GM19023 (cell line): ENCODE measurements at regions not wholly inside any gene's neighbourhood (a gene's known extent, or its start where the extent isn't known, plus 50 kb on each side); places are given as distances from the start of the nearest gene placed in this dataset.

Experiments
- ATAC-seq: cut with Tn5 transposase; IDR thresholded peaks from one replicate; pipeline ENCODE4 v1.9.1; 2021; ENCODE audit warnings: mild to moderate bottlenecking, moderate library complexity; ENCODE audit not compliant: unreplicated experiment

DNA sequence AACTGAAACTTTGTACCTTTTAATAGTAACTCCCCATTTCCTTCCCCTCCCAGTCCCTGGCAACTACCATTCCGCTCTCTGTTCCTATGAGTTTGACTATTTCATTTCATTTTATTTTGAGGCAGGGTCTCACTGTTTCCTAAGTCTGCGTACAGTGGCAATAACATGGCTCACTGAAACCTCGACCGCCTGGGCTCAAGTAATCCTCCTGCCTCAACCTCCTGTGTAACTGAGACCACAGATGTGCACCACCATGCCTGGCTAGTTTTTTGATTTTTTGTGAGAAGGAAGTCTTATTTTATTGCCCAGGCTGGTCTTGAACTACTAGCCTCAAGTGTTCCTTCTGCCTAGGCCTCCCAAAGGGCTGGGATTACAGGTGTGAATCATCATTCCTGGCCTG, 808.1 kb downstream of the CDH11 start:
- no peak for ATAC-seq

DNA sequence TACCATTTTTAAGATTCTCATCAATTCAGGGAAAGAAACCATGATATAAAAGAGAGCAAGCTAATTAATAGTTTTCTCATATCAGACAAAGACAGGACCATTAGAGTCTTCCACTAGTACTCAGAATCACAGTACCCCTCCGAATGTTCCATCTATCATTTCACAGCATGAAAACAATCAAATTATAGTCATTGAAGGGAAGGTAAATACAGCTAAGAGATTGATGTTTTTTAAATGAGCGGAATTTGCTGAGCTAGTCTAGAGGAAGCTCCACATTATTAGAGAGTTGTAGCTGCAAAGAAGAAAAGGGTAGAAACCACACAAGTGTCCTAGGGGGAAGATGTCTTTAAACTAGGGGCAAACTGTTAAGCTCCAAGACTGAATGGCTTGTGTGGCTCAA, 808.9 kb downstream of the CDH11 start:
- ATAC-seq, result no peak

- no peak for ATAC-seq
These were observed 809.6 kb downstream of the CDH11 start for GRCh38 chr16:64312292-64312691.

GRCh38 chr16:64311241-64311640, 810.6 kb downstream of the CDH11 start:
- no peak for ATAC-seq

- ATAC-seq, result no peak
These were observed 812.3 kb downstream of the CDH11 start for GRCh38 chr16:64309398-64310110.

DNA sequence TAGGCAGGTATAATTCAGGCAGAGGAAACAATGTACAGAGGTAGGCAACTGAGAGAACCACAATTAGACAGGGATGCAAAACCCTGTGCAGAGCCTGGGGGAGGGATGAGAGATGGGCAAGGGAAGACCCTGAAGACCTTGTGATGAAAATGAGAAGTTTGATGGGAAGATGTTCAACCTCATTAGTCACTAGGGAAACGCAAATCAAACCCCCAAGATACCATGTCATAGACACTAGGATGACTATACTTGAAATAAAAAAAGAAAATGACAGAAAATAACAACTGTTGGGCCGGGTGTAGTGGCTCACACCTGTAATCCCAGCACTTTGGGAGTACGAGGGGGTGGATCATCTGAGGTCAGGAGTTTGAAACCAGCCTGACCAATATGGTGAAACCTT, 813.1 kb downstream of the CDH11 start:
- no peak for ATAC-seq

- no peak for ATAC-seq
These were observed 814.4 kb downstream of the CDH11 start for GRCh38 chr16:64307431-64307830.

DNA sequence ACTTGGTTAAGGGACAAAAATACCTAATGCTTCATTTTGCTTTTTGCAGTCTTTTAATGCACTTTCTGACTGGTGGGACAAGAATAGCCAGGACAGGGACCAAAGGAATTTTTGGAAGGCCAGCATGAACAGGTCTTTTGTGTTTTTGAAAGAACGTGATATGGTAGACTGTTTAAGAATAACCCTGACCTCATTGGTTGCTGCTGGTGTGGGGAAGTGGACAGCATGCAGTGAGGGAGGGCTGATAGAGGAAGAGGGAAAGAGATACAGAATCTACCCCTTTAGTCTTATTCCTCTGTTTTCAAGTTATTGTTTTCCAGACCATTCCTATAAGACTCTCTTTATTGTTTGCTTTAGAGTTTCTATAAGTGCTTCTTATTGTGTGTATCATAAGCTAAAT, 816.2 kb downstream of the CDH11 start:
- no peak for ATAC-seq

DNA sequence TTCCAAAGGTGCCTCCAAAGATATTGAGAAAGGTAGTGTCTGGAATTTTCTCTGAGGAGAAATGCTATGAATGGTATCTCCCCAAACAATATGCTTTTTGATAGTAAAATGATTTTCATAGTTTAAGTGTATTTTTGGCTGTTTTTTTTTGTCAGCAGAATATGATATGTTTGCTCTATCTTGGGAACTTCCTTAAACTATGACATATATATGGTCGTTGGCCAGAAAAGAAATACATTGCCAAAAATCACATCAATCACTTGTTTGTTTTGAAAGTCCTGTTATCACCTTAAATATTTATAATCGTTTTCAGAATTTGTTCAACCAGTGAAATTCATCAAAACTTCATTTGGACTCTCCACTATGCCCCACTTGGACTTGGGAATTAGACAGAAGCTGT, 816.9 kb downstream of the CDH11 start:
- no peak for ATAC-seq

GRCh38 chr16:64304396-64304795, 817.5 kb downstream of the CDH11 start:
- ATAC-seq, result no peak

GRCh38 chr16:64297863-64298600, 823.8 kb downstream of the CDH11 start:
- ATAC-seq, result no peak

- ATAC-seq, result no peak
These were observed 826.4 kb downstream of the CDH11 start for GRCh38 chr16:64295466-64295865.

GRCh38 chr16:64292953-64293352, 828.9 kb downstream of the CDH11 start:
- no peak for ATAC-seq

GRCh38 chr16:64292161-64292560, 829.7 kb downstream of the CDH11 start:
- no peak for ATAC-seq

DNA sequence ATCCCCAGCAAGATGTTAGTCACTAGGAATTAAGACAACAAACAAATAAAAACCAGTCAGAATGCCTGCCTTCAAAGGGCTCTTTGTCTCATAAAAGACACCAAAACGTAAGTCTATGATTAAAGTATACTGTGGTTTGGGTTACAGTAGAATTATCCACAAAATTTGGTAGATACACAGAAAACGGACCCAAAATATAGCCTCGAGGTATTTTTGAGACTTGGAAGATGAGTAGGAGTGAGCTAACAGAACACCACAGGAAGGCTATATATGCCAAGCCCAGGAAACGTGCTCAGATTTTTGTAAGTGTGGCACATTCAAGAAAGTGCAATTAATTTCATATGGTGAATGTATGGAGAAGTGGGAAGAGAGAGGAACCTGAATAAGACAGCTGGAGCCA, 831.4 kb downstream of the CDH11 start:
- no peak for ATAC-seq

DNA sequence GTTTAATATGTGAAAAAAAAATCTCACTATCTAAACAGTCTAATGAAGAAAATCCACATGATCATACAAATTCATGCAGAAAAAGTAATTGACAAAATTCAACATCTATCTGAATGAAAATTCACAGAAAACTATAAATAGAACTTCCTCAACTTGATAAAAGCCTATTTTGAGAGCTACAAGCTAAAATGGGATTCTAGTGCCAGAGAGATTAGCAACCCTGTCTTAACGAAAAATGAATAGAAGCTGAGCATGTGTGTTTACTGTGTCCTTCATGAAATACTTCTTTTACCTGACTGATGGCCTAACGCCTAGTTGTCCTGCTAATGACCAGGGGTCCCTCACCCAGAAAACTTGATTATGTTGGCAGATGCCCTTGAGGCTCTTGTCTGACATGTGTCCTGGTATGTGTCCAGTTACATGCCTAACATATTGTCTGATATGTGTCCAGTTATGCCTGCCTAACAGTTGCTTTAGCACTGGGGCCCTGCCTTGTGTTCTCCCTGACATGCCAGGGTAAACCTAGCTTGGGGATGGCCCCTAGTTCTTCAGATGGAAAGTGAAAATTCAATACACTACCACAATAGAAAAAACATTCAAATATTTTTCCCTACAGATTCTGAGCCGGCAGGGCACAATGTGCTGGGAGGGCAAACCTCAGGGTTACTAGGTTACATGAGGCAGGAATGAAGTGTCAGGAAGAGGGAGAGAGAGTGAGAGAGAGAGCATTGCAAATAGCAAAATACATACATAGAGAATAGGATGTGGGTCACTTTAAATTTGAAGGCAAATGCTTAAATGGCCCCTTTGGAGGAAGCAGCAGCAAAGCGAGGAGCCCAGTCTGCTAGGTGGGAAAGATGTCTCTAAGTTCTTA, 834.0 kb downstream of the CDH11 start:
- ATAC-seq, result no peak

- ATAC-seq, result no peak
These were observed 839.7 kb downstream of the CDH11 start for GRCh38 chr16:64282181-64282580.

DNA sequence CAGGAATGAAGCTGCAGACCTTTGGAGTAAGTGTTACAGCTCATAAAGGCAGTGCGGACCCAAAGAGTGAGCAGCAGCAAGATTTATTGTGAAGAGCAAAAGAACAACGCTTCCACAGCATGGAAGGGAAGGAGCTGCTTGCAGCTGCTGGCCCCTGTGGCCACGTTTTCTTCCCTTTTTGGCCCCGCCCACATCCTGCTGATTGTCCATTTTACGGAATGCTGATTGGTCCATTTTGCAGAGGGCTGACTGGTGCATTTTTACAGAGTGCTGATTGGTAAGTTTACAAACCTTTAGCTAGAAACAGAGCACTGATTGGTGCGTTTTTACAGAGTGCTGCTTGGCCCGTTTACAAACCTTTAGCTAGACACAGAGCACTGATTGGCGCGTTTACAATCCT, 841.5 kb downstream of the CDH11 start:
- ATAC-seq, result no peak

DNA sequence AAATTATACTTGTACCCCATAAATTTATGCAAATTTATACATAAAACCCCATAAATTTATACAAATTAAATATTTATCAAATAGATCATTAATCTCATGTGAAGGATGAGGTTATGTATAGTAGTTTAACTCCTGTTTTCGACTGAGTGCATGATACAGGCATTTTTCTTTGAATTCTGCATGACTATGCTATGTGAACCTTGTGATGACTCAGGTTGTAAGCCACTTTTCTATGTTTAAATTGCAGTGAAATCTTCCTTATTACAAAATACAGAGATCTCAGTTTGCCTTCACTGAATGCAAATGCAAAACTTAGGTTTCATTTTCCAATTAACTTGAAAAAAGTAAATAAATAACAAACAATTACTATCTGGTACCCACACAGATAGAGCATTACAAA, 843.7 kb downstream of the CDH11 start:
- ATAC-seq, result no peak

- no peak for ATAC-seq
These were observed 845.2 kb downstream of the CDH11 start for GRCh38 chr16:64276646-64277045.

- no peak for ATAC-seq
These were observed 849.8 kb downstream of the CDH11 start for GRCh38 chr16:64272028-64272427.

- no peak for ATAC-seq
These were observed 852.1 kb downstream of the CDH11 start for GRCh38 chr16:64269756-64270155.
